ENCODE measurements at regions not wholly inside any gene's neighbourhood (a gene's known extent, or its start where the extent isn't known, plus 50 kb on each side); places are given as distances from the start of the nearest gene placed in this dataset.

DNA sequence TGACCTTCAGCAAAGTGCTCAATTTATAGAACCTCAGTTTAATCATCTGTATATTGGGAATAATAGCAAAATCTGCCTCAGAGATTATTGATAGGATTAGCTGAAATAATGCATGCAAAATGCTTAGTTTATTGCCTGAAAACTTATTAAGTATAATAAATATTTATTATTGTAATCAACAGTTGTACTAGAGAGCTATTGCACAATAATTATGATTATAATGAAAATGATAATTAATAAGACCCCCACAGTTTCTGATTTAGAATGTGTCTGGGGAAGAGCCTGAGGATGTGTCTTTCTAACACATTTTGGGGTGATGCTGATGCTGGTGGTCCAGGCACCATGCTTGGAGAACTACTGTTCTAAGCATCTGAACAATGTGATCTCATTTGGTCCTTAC is 419.6 kb downstream of the NPIPA7 start:
- no peak for DNase-seq

GRCh38 chr16:16805809-16806208 is 426.9 kb downstream of the NPIPA7 start:
- DNase-seq = no peak

DNA sequence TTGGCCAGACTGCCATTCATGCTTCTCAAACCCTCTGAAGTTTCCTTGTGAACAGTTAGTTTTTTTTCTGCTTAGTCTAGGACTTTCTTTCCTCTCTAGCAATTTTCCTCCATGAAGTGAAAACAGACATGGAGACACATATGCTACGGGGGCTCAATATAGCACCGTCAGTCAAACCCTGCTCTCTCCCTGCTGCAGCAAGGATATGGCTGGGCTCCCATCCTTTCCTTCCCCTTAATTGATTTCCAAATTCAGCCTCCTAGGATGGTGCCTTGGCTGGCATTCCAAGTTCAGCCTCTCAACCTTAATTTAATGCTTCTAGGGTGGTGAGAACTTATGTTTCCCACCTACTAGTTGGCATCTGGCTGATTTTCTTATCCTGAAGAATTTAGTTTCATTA is 436.7 kb downstream of the NPIPA7 start:
- no peak for DNase-seq

GRCh38 chr16:16817196-16817595 is 438.3 kb downstream of the NPIPA7 start:
- no peak for DNase-seq

- DNase-seq = no peak
Measured at GRCh38 chr16:16821261-16821660, 442.3 kb downstream of the NPIPA7 start.

GRCh38 chr16:16828913-16829398 is 450.0 kb downstream of the NPIPA7 start:
- peak; percentile 68 for DNase-seq

- no peak for DNase-seq
Measured at GRCh38 chr16:16830401-16830800, 451.5 kb downstream of the NPIPA7 start.

GRCh38 chr16:16830973-16831372 is 452.0 kb downstream of the NPIPA7 start:
- no peak for DNase-seq

- DNase-seq = no peak
Measured at GRCh38 chr16:16833165-16833564, 454.2 kb downstream of the NPIPA7 start.

- DNase-seq = no peak
Measured at GRCh38 chr16:16850274-16850673, 471.3 kb downstream of the NPIPA7 start.

- no peak for DNase-seq
Measured at GRCh38 chr16:16857012-16857411, 478.1 kb downstream of the NPIPA7 start.

GRCh38 chr16:16857603-16858283 is 478.8 kb downstream of the NPIPA7 start:
- DNase-seq = peak; percentile 83

GRCh38 chr16:16861546-16861945 is 482.6 kb downstream of the NPIPA7 start:
- DNase-seq = peak; percentile 73

- DNase-seq = no peak
Measured at GRCh38 chr16:16863672-16864071, 484.7 kb downstream of the NPIPA7 start.

DNA sequence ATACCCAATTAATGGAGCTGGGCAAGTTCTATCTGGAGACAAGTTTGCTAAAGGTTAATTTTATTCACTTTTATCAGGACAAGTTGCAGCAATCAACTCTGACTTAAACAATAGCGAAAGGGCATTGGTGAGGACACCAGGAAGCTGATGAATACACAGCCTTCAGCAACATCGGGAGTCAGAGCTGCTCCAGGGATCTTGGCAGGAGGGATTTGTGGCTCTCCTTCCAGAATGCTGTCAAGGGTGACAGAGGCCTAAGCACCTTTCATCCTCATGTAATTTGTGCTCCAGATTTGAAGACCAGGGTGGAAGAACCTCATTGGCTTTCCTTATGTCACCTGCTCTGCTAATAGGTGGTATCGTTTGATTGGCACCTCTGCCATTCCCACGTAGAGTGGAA is 485.6 kb downstream of the NPIPA7 start:
- no peak for DNase-seq

- no peak for DNase-seq
Measured at GRCh38 chr16:16865374-16865773, 486.4 kb downstream of the NPIPA7 start.

GRCh38 chr16:16867973-16868372 is 489.0 kb downstream of the NPIPA7 start:
- DNase-seq = no peak

DNA sequence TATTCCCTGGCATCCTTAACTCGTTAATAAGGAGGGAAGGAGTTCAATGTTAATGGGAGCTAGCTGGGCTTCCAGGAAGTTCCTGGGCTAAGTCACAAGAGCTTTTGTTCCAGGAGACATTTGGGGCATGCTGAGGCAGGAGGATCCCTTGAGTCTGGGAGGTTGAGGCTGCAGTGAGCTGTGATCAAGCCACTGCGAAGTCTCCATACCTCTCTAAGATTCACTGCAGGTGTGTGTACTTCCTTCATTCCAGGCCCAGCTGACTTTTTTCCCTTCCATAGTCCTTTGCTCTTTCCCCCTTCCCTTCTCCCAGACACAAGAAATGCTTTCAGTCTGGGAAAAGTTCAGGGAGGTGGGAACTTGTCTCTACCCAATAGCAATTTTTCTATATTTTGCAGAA is 489.8 kb downstream of the NPIPA7 start:
- no peak for DNase-seq

DNA sequence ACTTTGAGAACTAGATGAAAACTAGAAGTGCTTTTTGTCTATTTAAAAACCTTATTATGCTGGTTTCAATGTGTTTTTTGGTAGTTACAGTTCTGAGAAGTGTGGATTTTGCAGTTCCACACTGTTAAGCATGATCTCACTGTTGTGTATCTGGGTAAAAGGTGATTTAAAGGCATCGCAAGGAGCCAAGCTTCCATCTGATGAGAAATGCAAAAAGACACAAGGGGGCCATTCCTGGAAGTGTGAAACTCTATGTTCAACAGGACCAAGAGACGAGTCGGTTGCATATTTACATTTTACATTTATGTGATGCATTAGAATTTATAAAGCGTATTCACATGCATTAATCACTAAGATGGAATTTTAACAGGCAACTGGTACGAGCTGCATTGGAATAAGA is 490.8 kb downstream of the NPIPA7 start:
- DNase-seq = no peak

DNA sequence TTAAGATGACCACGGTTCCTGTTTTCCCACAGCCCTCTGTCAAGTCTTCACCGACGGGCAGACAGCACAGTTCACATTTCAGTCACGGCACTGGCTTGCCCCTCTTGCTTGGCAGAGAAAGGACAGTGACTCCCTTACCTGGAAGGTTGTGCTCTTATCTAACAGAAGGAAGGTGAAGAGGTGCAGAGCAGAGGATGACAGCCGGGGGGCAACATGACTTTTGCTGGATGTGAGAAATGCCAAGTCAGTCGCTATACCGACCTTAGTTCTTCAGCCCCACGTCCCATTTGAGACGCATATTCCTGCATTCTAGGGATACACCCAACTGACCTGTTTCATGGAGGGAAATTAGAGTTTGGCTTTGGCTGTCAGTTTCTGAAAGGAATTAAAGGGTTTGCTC is 492.3 kb downstream of the NPIPA7 start:
- no peak for DNase-seq

- no peak for DNase-seq
Measured at GRCh38 chr16:16877061-16877460, 498.1 kb downstream of the NPIPA7 start.

DNA sequence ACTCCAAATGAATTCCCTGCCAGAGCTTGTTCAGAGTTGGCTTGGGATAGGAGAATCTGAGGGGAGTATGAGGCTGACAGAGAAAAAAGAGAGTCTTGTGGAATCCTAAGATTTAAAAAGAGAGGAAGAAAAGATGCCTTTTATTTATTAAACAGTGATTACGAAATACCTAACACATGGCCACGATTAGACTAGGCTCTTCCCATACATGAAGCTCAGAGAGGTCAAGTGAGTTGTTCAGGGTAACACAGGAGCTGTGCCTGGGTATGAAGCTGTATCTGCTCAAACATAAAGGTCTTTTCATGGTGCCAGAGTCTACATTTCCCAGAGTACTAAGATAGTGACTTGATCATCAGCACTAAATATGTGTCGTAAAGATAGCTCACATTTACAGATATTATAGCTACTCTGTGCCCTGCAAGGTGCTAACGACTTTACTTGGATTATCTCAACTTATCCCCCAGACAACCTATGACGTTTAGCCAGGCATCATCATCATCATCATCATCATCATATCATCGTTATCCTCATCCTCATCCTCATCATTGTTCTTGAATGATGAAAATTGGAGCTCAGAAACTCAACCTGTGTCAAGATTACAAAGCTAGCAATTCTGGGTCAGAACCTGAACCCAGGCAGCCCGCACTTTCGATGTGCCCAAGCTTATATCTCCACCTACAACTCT is 500.8 kb downstream of the NPIPA7 start:
- DNase-seq = no peak

- no peak for DNase-seq
Measured at GRCh38 chr16:16881814-16882213, 502.9 kb downstream of the NPIPA7 start.

DNA sequence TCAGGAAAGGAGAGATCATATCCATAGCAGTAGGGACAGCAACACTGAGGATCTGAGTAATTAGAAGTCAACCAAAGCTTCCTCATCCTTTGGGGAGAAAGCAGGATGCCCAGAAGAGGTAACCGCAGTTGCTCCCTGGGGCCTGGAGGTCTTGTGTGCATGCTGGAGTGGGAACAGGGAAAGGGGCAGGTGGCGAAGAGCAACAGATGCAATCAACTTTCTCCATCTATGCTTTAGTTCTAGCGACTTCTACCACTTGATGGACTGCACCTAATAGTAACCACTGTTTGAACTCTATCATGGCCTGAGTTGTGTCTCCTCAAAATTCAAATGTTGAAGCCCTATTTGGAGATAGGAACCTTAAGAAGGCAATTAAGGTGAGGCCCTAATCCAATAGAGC is 503.8 kb downstream of the NPIPA7 start:
- DNase-seq = no peak

- DNase-seq = no peak
Measured at GRCh38 chr16:16884451-16884850, 505.5 kb downstream of the NPIPA7 start.
